NCI-H524 (cell line): ENCODE measurements at regions not wholly inside any gene's neighbourhood (a gene's known extent, or its start where the extent isn't known, plus 50 kb on each side); places are given as distances from the start of the nearest gene placed in this dataset.
A peak's percentile ranks its signal among the peaks of the same experiment; 100 is the strongest.

Experiments
- DNase-seq, 2 experiments: peaks; one replicate each; lab custom pipeline; 2025; lab: John Stamatoyannopoulos, UW

DNA sequence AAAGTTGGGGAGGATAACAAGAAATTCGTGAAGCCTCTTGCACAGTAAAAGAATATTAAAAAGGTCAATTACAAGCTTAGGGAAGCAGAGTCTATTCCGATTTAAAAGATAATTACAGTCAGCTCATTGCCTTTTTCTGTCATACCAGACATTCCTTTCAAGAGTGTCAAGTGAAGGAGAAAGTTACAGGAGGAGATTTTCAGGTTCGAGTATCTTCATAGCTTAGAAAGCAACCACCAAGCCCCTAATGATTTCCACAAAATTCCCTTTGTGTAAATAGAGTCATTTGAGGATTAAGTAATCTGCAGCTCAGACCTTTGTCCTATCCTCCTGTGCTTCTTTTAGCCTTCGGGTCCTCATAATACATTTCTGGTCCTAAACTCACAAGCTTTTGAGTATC is 414.9 kb downstream of the CDH2 start:
- DNase-seq: no peak

DNA sequence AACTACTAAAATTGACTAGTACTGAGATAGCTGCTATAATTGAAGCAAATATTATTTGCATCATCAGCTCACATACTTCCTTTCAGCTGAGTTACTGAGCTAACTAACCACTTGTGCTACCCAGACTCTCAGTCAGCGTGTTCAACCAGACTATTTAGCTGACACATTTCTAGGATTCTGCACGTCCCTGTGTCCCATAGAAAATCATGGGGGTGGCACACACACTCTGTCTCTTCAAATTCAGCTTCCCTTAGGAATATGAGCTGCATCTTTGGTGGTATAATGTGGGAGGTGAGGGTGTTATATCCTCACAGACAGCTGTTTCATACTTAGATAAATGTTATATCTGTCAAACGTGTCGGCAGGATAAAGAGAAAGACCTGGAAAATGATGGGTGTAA is 424.0 kb downstream of the CDH2 start:
- no peak for DNase-seq

DNA sequence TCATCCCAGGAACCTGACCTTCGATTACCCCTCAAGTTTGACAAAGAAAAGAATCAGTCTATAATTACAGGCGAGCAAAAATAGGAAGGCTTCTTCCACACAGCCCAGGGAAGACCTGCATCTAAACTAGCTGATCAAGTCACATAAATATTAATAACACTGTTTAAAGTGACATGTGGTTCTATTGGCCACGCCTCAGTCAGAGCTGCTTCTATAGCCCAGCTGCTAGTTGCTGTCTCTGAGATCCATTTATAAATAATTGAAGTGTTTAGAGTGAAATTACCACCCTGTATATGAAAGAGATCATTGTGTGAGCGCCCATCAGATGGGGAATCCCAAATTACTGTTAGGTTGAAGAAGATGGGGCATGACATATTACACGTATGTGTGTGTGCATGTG is 426.0 kb downstream of the CDH2 start:
- no peak for DNase-seq

DNA sequence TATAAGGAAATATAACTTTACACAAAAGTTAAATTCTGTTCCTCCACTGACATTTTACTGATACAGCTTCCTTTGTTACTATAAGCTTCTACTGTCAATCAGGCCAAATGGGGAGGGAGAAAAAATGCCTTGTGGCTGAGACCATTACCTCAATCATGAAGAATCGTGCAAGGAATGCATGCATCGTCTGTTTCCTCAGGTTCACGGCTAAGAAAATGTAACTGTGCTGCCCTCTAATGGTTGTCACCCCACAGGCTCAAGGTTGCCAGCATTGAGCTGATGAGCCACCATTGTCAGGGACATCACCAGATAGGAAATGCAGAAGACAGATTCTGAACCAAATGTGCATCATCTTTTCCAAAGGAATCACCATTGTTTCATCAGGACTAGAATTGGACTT is 426.9 kb downstream of the CDH2 start:
- DNase-seq: peak in 1 of 2 experiments; percentile 41

DNA sequence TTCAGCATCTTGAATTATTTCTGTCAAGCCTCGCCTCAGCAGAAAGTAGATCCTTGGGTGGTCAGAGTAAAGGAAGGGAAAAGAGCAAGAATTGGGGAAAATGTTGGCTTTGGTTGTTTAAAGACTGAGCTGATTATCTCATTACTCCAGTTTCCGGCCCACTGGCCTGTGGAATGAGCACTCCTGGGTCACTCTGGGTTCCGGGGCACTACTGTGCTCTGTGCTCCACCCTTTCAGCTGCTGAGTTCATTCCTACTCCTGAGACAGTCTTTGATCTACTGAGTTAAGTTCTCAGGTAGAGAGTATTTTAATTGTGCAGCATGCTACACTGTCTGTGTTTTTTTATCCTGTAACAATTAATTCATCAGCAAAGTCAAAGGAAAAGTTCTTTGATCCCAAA is 427.7 kb downstream of the CDH2 start:
- DNase-seq: no peak

DNA sequence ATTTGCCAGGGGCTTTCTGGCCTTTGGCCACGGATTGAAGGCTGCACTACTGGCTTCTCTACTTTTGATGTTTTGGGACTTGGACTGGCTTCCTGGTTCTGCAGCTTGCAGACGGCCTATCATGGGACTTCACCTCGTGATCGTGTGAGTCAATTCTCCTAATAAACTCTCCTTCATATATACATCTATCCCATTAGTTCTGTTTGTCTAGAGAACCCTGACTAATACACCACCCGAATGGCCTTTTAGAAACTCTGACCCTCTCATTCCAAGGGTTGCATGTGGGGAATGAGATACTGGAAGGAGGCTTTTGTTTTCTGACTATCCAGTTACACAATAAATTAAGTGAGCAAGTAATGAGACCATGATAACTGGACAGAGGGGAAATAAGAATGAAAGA is 430.7 kb downstream of the CDH2 start:
- no peak for DNase-seq

DNA sequence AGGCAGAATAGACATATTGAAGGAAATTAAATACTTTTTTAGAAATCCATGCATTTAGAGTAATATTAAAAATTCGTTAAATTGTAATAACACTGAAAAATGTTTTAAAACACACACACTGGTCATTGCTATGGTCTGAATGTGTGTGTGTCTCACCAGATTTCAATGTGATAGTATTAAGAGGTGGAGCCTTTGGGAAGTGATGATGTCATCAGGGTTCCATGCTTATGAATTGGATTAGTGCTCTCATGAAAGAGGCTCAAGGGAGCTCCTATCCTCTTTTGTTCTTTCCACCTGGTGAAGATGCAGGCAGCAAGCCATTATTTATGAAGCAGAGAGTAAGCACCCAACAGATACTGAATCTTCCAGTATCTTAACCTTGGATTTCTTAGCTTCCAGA is 441.8 kb downstream of the CDH2 start:
- DNase-seq: peak in 1 of 2 experiments; percentile 12

DNA sequence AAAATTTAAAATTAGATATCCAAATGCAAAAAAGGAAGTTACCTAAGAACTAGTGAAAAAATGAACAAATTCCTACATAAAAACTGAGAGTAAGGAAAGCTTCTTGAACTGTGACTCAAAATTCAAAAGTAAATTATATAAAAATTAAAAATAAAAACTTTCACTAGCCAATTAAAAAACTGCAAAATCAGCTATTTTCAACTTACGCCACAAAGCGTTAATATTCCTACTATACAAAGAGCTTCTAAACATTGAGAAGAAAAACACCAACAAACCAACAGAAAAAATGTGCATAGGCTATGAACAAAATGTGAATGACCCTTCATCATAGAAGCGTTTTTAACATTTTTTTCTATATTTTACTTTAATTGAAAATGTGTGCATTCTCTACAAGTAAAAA is 445.7 kb downstream of the CDH2 start:
- no peak for DNase-seq

DNA sequence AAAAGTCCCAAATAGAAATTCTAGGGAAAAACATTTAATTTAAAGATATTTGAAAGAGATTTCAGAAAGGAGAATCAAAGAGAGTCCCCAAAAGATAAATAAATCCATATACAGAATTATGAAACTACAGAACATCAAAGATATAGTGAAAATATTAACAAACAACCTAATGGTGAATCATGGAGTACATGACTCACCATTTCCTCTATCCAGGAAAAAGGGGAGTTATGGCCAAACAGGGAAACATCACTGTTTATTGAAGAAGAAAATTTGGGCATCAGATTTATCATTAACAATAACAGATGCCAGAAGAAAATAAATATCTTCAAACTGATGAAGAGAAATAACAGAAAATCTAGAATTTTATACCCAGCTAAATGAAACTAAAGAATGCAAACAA is 448.3 kb downstream of the CDH2 start:
- DNase-seq: no peak

DNA sequence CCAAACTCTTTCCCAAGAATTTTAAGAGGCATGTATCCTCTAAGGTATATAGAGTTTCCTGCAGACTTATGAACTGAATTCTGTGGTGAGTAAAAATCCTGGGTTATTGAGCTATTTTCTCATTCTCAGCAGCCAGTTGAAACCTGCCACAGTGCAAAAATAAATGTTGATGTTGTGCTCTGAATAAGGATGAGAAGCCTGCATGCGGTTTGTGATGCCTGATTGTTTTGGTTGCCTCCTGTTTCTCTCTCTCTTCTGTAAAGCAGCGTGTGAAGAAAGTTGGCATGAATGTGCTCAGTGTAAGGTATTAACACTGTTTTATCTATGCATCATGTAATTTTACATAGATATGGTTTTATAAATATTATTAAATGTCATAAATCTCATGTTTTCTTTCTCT is 452.6 kb downstream of the CDH2 start:
- no peak for DNase-seq

DNA sequence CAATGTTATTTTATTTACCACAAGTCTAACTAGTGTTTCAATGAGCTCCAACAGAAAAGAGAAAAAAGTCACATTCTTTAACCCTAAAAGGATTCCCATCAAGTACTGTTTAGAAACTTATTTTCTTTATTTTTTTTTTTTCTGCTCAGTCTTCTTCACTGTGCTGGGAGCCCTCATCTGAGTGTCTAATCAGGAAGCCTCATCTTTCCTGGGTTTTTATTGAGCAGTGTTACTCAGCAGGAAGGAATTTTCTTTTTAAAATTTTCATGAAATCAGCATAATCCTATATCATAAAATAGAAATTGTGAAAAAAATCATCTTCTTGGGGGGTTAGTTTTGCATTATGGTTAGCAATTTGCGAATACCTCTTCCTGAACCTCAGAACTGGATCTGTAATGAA is 453.8 kb downstream of the CDH2 start:
- DNase-seq: no peak

DNA sequence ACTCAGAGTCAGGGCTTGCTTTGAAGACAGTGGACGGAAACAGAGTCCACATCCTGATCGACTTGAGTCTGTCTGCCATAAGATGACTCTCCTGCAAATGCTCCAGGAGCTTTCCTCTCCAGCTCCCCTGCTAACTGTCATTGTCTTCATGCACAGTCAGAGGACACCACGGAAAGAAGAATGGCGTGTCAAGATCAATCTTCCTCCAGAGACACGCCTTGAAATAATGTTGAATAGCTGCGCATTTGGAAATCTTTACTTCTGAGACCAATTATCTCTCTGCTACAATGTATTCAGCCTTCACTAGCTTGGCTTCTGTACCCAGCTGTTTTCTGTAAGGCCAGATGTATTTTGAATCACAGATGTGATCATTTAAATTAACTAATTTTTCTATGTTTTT is 457.2 kb downstream of the CDH2 start:
- DNase-seq: no peak

DNA sequence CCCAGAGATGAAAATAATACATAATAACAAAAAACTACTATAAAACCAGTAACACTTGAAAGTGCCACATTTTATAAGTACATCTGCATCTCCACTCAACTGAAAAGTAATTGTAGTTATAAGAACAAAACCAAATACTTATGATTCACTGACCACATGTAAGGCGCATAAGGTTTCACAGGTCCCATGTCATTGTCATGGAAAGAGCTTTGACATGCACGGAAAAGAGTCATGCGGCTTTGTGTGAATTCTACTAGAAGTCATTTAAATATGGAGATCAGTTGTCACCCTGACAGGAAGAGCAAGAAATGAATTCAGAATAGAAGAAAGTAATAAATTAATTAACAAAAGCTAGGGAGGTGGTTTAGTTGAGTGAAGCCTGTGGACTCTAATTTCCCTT is 459.1 kb downstream of the CDH2 start:
- DNase-seq: no peak

DNA sequence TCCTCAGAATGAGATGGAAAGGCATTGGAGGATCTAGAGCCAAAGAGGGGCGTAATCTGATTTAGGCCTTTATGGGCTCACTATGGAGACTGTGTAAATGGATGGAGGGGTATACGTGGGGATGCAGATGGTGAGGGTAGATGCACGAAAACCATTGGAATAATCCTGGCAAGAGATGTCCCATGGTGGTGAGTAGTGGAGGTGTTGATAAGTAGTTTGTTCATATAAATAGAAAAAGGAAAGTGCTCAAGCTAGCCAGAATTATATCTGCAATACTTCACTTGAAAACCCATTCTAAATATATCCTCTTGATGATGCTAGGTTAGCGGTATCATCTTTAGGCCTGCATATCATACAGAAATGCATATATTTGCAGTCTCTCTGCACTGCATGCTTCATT is 459.7 kb downstream of the CDH2 start:
- DNase-seq: no peak

DNA sequence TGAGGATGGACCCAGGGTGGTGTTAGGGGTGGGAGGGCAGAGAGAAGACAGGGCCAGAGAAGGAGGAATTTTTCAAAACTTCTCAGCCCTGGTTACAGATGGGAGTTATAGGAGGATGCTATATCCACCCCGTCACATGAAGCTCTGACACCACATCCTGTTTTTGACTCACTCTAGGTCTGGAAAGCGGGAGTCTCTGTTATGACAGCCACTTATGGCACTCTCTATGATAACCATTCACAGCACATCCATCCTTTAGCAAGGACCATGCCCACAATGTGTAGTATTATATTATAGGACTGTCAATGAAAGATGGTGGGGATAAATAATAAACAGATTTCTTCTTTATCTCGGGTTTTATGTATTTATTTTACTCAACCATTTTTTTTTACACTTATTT is 461.2 kb downstream of the CDH2 start:
- DNase-seq: no peak

DNA sequence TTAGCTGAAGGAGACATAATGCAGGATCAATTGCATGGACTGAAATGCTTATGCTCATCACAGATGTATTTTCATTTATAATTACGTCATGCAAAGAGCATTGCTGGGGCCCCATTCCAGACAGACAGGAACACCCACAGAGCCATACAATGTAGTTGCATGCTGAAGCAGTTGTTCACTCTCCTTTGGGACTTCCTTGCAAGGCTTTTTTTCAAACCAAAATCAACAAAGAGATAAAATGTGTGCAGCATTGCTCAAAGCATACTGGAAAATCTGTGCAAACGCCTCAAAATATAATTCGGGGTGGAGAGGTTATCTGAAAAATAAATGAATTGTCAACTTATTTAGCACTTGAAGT is 463.2 kb downstream of the CDH2 start:
- no peak for DNase-seq

DNA sequence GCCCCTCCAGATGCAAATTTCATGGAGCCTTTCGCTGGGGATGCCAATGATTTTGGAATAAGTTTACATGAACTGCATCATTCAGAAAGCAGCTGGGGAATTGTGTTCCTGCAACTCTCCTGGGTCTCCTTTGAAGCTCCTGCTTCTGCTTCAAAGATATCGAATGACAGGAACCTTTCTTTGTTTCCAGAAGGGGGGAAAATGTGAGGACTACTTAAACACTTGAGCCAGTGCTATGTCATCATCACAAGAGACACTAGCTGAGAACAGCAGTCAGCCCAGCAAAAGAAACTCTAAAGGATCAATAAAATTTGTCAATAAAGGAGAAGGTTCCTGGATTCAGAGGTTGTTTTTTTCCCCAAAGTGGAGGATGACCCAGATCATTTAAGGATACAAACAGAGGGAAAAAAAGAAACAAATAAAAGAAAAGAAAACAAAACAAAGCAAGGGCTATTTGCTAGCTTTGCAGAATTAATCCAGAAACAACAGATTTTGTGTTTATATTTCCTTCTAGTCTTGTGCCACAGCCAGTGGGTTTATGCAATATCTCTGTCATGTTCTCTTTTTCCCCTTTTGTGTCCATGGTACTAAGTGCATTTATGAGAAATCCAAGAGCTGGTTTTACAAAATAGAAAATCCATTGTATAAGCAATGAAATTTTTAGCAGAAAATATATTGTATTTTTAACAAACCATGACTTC is 463.7 kb downstream of the CDH2 start:
- peak; percentile 39 to 83 for DNase-seq

DNA sequence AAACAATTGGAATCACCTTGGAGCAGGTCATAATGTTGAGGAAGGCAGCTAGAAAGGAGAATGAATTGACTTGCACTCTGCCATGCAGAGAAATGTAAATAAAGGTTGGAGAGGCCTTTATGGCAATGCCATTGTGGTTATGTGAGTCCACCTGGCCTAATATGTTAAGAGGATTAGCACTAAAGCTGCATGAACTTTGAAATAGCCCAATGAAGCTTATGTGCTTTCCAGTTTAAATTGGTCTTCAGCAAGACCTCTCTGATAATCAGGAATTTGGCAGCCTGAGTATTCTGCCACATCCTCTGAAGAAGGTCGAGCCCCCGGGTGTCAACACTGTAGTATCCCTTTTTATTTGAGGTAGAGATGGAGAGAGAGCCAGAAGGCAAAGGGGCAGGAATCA is 464.9 kb downstream of the CDH2 start:
- peak; percentile 37 to 80 for DNase-seq

DNA sequence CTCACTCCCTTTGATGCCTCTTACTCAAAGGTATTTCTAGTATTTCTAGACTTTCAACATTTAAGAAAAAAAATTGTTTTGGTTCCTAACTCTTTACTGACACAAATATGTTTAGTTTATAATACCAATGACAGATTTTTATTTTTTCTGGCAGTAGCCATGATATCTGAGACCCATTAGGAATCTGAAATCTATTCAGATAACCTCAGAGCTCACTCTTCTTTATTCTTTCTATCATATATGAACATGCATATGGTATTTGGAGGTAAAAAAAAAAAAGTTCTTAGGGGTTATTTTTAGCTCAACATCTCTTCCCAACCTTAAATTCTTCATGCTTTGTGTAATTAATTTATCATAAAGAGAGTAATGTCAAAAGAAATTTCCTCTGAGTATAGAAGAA is 465.5 kb downstream of the CDH2 start:
- DNase-seq: no peak

DNA sequence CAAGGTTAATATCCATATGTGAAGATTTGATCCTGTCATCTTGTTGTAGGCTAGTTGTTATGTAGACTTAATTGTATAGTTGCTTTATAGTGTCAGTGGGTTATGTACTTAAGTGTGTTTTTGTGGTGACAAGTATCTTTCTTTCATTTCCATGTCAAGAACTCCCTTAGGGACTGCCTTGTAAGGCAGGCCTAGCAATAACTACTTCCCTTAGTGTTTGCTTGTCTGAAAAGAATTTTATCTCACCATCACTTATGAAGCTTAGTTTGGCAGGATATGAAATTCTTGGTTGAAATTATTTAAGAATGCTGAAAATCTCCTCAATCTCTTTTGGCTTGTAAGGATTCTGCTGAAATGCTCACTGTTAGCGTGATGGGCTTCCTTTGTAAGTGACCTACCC is 467.6 kb downstream of the CDH2 start:
- no peak for DNase-seq

DNA sequence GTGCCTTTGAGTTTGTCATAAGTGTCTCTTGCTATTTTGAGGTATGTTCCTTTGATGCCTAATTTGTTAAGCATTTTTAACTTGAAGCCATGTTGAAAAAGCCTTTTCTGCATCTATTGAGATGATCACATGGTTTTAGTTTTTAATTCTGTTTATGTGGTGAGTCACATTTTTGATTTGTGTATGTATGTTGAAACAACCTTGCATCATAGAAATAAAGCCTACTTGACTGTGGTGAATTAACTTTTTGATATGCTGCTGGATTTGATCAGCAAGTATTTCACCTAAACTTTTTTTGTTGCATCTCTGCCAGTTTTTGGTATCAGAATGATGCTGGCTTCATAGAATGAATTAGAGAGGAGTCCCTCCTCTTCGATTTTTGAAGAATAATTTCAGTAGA is 469.7 kb downstream of the CDH2 start:
- no peak for DNase-seq

DNA sequence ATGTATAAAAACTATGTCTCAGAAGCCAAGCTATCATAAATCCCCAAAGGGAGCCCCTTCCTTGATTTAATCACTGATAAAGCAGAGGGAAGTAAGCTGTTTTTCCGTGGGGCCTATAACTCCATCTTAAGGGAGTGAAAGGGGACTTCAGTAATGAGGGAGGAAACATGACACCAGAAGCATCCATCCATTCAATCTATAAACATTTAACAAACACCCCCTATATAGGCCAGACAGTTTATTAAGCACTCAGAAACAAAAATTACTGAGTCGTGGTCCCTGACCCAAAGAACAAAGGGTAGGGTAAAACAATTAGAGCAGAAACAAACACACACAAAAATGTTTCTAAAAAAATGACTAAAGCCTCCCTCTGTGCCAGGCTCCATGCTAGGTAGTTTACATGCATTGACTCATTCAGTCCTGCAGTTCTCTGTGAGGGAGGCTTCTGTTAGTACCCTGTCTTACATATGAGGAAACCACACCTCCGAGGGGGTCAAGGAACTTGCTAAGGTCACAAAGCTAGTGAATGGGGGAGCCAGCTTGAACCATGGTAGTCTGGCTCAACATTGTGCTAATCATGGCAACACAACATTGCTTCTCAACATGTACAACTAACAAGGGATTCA is 472.1 kb downstream of the CDH2 start:
- DNase-seq: no peak

DNA sequence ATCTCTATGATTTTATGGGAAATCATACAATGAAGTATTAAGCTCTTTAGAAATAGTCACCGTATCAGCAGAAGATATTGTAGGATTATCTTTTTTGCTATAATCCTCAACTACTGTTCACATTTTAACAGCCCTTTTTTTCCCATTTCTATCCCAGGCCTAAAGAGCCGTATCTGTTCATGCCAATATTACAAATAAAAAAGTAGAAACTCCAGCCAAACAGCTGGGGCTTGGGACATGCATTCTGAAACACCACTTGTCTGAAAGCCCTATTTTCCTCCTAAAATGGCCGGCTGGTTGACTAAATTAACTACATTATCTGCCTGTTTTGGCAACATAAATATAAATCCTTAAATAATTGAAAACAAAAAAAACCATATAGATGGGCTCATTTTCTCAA is 477.8 kb downstream of the CDH2 start:
- no peak for DNase-seq

DNA sequence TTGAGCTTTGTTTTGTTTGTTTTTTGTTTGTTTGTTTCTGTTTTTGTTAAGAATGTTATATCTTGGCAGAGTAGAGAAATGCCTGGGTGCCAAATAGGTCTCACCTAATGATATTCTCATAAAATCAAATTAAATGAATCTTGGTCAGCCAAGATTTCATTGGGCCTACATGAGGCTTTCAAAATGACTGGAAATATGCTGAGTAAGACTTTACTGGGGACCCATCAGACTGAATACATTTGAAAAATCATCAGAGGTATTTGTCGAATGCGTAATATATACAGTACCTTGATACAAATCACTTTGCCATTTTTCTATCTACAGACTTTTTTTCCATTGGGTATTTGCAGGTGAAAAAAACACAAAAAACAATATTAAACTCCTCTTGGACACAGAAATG is 480.8 kb downstream of the CDH2 start:
- DNase-seq: no peak
